CD4-positive, alpha-beta T cell treated with Interleukin-4 for 1 hour (primary cell): ENCODE measurements at regions not wholly inside any gene's neighbourhood (a gene's known extent, or its start where the extent isn't known, plus 50 kb on each side); places are given as distances from the start of the nearest gene placed in this dataset.
A peak's percentile ranks its signal among the peaks of the same experiment; 100 is the strongest.

Experiments used
- DNase-seq, 2 donors: peaks; one replicate each; pipeline ENCODE4 v3.0.0-alpha.2; 2020 to 2022

GRCh38 chr5:10875201-10875768 is 114.3 kb upstream of the DAP start:
- no peak for DNase-seq

GRCh38 chr5:10874541-10874940 is 113.5 kb upstream of the DAP start:
- DNase-seq = no peak

GRCh38 chr5:10870791-10871190 is 109.8 kb upstream of the DAP start:
- no peak for DNase-seq

- DNase-seq = no peak
These were observed 107.9 kb upstream of the DAP start for GRCh38 chr5:10868956-10869355.

- DNase-seq = no peak
These were observed 106.6 kb upstream of the DAP start for GRCh38 chr5:10867389-10868303.

GRCh38 chr5:10866913-10867312 is 105.9 kb upstream of the DAP start:
- no peak for DNase-seq

GRCh38 chr5:10863763-10864383 is 102.8 kb upstream of the DAP start:
- peak; percentile 44 to 53 for DNase-seq

- no peak for DNase-seq
These were observed 101.1 kb upstream of the DAP start for GRCh38 chr5:10862085-10862484.

- DNase-seq = no peak
These were observed 100.4 kb upstream of the DAP start for GRCh38 chr5:10861423-10861790.

GRCh38 chr5:10860645-10861422 is 99.8 kb upstream of the DAP start:
- no peak for DNase-seq

GRCh38 chr5:10860196-10860543 is 99.1 kb upstream of the DAP start:
- DNase-seq = no peak

GRCh38 chr5:10859393-10860195 is 98.6 kb upstream of the DAP start:
- no peak for DNase-seq

GRCh38 chr5:10858945-10859344 is 97.9 kb upstream of the DAP start:
- no peak for DNase-seq

- DNase-seq = no peak
These were observed 97.3 kb upstream of the DAP start for GRCh38 chr5:10858307-10858706.

- no peak for DNase-seq
These were observed 96.3 kb upstream of the DAP start for GRCh38 chr5:10857338-10857733.

GRCh38 chr5:10856683-10857337 is 95.8 kb upstream of the DAP start:
- peak in 1 of 2 donors; percentile 16 for DNase-seq

GRCh38 chr5:10856071-10856470 is 95.0 kb upstream of the DAP start:
- DNase-seq = no peak

GRCh38 chr5:10854506-10855277 is 93.7 kb upstream of the DAP start:
- DNase-seq = peak in 1 of 2 donors; percentile 25

- no peak for DNase-seq
These were observed 92.1 kb upstream of the DAP start for GRCh38 chr5:10853154-10853553.

GRCh38 chr5:10849278-10849677 is 88.2 kb upstream of the DAP start:
- no peak for DNase-seq

- no peak for DNase-seq
These were observed 83.0 kb upstream of the DAP start for GRCh38 chr5:10844016-10844415.
